Hypothalamus (tissue), 51 donors: ENCODE measurements at regions not wholly inside any gene's neighbourhood (a gene's known extent, or its start where the extent isn't known, plus 50 kb on each side); places are given as distances from the start of the nearest gene placed in this dataset.

Experiments
- DNase-seq, 51 donors: peaks; one replicate each; lab custom pipeline; 2025; lab: John Stamatoyannopoulos, UW

- no peak for DNase-seq
Observed at GRCh38 chr10:110355141-110355831, 50.6 kb upstream of the SMNDC1 start.

- DNase-seq = no peak
Observed at GRCh38 chr10:110355922-110356627, 51.4 kb upstream of the SMNDC1 start.

DNA sequence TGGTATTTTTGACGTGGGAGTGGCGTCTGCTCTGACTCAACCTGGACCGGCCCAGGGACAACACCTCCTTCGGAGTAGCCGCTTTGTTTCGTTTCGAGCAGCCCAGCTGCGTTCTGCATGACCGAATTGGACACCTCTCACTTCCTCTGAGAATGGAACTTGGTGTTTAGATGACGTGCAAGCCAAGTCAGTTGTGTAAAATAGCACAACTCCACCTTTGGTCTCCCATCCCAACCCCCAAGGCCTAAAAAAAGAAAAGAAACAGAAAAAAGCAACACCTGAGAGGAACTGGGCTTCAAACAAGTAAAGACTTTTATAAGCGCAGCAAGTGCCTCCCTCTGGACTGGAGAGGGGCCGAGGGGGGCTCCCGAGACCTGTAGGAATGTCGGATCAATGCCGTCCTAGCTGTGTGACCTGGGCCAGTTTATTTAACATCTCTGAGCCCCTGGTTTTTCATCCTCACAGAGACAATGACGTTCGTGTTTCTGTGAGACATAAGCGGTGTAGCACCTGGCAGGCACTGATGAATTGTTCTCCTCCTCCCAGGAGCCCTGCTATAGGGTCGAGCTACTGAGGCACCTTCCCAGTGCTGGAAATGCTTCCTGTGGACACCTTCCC lies 52.0 kb upstream of the SMNDC1 start:
- DNase-seq = no peak

GRCh38 chr10:110357252-110357780 lies 52.6 kb upstream of the SMNDC1 start:
- peak in 3 of 51 donors; percentile 20 to 61 (median 33) for DNase-seq

DNA sequence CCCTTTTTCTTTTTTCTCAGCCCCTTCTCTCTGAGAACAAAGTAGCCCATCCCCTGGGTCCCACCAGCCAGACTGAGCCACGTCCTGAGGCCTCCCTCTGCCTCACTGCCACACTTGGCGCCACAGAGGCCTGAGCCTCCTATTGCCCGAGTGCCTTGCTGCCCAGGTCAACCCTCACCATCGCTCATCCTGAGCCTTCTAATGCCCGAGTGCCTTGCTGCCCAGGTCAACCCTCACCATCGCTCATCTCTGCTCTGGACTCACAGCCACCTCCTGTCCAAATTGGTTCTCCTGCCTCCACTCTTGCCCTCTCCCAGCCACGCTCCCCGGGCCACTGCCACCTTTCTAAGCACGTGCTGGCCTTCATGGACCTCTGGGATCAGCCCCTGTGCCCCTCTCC lies 53.2 kb upstream of the SMNDC1 start:
- DNase-seq = no peak

DNA sequence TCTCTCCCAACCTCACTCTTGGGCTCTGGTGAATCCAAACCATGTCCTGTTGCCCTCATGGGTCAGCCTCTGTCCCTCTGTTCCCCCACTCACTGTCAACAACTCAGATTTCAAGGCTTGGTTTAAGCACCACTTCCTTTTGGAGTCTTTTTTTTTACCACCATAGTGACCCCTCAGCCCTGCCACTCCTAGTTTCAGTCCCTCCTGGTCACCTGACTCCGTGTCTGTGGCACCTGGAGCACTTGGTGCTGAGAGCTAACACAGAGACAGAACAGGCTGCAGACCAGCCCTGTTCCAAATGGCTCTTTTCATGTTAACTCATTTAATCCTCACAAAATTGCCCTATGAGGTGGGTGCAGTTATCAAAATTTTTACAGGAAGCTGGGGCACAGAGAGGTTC lies 53.6 kb upstream of the SMNDC1 start:
- DNase-seq = no peak

DNA sequence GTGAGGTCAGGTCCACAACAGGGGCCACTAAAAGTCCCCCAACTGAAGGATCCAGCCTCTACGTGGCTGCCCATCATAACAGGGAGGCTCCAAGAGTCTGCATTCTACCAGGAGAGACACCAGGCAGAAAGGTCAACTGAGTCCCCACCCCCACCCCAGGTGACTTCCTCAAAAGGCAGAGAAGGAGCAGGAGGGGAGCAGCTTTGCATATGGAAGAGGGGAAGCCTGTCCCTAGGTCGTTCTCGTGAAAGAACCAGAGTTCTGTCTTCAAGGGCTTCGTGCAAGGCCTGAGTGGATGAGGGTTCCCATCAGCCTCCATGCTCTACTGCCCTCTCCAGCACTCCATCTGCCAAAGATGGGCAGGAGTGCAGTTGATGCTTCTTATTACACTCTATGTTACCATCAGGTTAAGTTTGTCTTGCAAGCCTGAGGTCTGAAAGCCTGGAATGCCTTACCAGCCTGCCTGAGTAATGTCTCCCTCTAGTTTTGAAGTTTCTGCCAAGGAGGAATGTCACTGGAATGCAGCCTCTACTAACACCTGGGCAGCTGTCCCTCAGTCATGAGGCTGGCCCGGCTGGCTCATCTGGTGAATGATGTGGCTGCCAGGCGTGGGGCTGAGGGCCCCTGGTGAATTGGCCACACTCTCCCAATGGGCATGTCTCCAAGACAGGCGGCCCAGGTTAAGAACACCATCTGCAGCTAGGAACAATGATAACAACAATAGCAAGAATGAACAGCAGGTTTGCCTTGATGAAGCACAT lies 54.3 kb upstream of the SMNDC1 start:
- DNase-seq = peak in 1 of 51 donors; percentile 5

GRCh38 chr10:110360857-110361474 lies 56.2 kb upstream of the SMNDC1 start:
- no peak for DNase-seq

DNA sequence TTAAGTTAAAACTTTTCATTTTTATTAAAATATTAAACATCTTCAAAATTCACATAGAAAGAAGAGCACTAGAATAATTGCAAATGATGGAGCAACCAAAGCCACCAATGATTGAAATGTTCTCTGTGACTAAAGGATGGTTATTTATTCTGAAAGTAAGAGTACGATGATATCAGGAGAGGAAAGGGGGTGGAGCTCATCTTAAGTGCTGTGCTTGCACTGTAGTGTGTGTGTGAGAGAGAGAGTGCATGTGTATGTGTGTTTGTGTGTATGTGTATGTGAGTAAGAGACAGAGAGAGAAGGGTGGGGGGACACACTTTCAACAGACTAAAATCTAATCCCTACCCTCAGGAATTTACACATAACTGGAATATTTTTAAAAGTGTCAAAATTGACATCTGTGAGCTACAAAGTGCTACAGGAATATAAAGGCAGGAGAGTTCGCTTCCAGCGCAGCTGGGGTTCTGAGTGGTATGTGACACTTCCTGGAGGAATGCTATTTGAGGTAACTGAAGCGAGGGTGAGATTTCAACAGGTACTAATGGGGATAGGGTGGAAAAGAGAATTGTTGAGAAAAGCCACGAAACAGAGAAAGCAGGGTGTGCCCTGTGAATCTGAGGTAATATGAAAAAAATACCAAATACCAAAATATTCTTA lies 57.2 kb upstream of the SMNDC1 start:
- DNase-seq = no peak

DNA sequence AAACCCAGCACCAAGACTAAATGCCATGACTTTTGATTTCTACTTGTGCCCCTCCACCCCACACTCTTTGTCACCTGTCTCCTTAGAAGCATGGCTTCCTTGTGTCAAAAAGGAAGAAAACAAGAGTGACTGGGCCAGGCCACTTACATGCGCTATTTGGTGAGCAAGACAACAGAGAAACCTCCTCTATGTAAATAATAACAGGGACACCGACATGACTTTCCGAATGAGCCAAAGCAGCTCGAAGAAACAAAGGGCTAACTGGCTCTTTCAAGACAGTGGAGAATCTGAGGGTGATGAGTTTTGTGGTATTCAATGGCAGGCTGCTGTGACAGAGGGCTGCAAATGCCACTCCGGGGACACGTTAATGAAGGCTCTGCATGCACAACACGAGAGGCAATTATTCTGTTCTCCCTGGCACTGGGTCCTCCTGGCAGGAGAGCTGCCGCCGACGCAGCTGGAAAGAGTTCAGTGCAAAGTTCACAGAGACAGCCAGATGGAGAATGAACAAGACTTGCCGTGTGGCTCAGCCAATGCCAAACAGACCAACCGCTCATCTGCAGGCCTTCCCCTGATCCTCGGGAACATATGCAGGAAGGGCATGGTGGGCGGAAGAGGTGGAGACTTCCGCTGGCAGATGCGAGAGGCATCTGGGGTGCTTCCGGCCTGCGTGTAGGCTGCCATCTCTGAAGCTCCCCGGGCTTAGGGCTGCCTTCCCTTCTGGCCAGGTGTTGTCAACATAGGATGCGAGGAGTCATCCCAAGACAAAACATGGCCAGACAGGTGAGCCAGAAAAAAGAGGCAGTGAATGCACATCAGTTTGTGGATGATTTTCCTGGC lies 59.1 kb upstream of the SMNDC1 start:
- DNase-seq = peak in 33 of 51 donors; percentile 2 to 72 (median 31)

GRCh38 chr10:110364531-110364937 lies 59.8 kb upstream of the SMNDC1 start:
- DNase-seq = peak in 3 of 51 donors; percentile 19 to 75 (median 47)

DNA sequence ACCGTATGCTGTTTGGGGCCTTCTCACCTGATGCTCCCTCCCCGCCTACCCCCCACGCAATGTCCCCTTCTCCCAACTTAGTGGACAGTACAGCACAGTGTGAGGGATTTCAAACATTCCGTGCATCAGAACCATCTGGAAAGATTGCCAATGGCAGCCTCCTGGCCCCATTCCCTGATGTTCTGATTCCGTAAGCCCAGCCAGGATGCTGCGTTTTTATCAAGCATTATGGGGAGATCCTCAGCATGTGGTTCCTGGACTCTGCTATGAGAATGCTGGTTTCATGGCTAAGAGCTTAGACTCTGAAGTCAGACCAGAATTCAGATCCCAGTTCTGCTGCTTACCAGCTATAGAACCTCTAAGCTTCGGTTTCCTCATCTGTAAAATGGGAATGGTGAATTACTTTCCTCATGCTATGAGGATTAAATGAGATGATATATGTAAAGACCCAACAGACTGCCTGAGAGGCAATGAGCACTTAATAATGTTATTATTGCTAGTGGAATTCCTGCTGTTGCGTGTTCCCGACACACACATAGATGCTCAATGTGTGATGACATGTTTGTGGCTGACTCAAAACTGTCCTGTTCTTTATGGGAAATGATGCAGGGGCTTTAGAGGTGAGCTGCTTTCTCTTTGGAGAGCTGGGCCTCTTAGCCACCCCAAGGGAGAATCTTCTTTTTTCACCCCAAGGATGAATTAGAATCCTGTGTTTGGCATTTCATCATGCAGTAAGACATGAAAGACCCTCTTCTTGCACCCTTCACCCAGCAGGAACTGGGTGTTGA lies 60.8 kb upstream of the SMNDC1 start:
- DNase-seq = no peak

DNA sequence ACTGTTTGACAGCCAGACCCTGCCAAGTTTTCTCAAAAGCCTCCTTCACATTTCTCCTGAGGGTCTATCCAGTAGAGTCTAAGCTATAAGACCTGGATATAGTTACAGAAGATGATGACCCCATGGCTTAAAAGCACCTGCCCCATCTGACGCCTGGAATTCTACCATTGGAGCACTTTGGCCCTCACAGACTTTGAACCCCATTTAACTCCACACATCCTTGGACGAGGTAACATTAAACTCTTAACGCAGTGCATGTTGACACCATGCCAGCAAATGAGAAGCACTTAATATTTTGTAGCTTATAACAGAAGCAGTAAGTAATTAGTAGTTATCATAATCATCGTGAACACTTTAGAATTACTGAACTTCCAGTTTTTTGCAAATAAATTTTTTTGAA lies 61.9 kb upstream of the SMNDC1 start:
- DNase-seq = peak in 1 of 51 donors; percentile 1

DNA sequence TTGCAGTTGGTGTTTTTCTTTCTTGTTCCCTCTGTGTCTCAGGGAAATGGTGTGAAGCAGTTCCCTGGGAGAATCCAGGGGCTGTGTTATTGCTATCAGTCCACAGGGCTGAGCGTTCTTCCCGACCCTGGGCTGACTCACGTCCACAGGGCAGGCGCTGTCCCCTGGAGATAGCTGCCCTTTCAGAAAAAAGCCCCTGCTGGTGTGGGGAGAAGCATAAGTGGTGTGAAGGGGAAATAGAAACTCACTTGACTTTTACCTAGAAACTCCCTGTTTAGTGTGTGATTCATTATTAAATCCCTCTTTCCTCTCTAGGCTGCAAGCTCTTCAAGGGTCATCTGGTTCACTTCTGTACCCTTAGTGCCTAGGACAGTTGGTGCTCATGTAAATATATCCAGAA lies 63.3 kb upstream of the SMNDC1 start:
- DNase-seq = no peak

GRCh38 chr10:110368556-110368955 lies 63.8 kb upstream of the SMNDC1 start:
- DNase-seq = no peak

DNA sequence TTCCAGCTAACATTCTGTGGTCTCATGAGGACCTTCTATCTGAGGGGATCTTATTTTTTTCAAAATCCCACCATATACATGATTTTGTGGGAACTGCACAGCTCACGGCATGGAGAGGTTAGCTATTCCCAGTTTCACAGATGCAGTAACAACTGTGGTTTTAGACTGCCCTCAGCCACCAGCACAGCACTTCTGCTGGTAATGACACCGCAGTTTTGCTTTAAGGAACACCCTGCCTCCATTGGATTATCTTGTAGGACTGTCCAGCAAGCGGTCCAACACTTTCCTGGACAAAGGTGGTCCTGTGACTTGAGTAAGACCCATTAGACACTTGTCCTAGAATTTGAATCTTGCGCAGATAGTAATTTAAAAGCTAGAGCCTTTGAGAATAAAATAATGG lies 65.3 kb upstream of the SMNDC1 start:
- no peak for DNase-seq

- DNase-seq = no peak
Observed at GRCh38 chr10:110372656-110373055, 67.9 kb upstream of the SMNDC1 start.

DNA sequence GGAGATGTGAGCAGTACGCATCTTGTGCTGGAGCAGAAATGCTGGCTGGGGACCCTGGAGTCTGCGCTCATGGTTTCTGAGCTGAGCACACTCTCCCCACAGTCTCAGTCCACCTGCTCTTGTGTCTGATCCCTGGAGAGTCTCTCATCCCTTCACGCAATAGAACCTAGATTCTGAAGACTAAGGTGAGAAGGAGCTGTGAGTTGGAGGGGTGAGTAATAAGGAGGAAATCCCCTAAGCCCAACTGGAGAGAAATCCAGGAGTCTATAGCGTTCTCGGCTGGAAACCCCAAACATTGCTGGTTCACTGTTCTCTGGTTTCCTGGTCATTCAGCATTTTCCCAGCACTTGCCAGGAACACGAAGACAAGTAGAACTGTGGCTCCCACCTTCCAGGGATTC lies 68.3 kb upstream of the SMNDC1 start:
- DNase-seq = no peak
